Transverse colon (tissue), 4 donors: ENCODE measurements at regions not wholly inside any gene's neighbourhood (a gene's known extent, or its start where the extent isn't known, plus 50 kb on each side); places are given as distances from the start of the nearest gene placed in this dataset.
"Not testable (repeated sequence)": the region's sequence is repeated elsewhere in the genome, so short reads cannot be mapped to it uniquely, and the experiment has no call there.

Experiments
- CTCF ChIP-seq, 5 experiments: fragments of 200-600 bp in 3 of 5; fragments of 450-650 bp in 2 of 5; sonication (generic) in 3 of 5; IDR thresholded peaks; 1 replicate in 2 of 5; 2 replicates in 3 of 5; pipeline ENCODE4 v1.5.1; 2016 to 2017; ENCODE audit warnings: antibody characterized with exemption in 5 of 5, inconsistent platforms in 3 of 5, mild to moderate bottlenecking in 2 of 5, moderate library complexity in 1 of 5
- EP300 ChIP-seq: sonication (generic); formaldehyde crosslinking; IDR thresholded peaks from one replicate; pipeline ENCODE4 v1.6.1; 2017; ENCODE audit warnings: antibody characterized with exemption, low read depth
- POLR2A ChIP-seq: fragments of 450-650 bp; IDR thresholded peaks from one replicate; pipeline ENCODE4 v1.6.1; 2016; ENCODE audit warnings: antibody characterized with exemption, mild to moderate bottlenecking, moderate library complexity
- POLR2AphosphoS5 ChIP-seq, 3 donors: sonication (generic); formaldehyde crosslinking; IDR thresholded peaks; one replicate each; pipeline ENCODE4 v1.6.1; 2016; ENCODE audit warnings: antibody characterized with exemption in 3 of 3

DNA sequence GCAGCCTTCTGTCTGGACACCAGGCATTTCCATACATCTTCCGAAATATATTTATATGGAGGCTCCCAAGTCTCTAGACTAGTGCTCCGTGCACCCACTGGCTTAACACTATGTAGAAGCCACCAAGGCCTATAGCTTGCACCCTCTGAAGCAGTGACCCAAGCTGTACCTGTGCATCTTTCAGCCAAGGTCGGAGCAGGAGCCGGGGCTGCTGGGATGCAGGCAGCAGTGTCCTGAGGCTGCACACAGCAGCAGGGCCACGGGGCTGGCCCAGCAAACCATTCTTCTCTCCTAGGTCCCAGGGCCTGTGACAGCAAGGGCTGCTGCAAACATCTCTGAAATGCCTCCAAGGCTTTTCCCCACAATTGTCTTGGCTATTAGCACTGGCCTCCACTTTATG, 328.8 kb downstream of the FOXD4L4 start:
- not testable (repeated sequence) for TF ChIP-seq POLR2A; CTCF (IDR thresholded peaks at IDR 0.05); POLR2AphosphoS5 (IDR thresholded peaks at IDR 0.05); EP300
